RCC 7860 (cell line): ENCODE measurements at regions not wholly inside any gene's neighbourhood (a gene's known extent, or its start where the extent isn't known, plus 50 kb on each side); places are given as distances from the start of the nearest gene placed in this dataset.

Experiments used
- DNase-seq: peaks from one replicate; pipeline ENCODE4 v3.0.0-alpha.2; 2015; ENCODE audit warnings: low spot score
- FAIRE-seq: peaks from 2 replicates; lab custom pipeline; 2012; peaks lifted over from hg19 to GRCh38; lab: Jason Lieb, UNC

DNA sequence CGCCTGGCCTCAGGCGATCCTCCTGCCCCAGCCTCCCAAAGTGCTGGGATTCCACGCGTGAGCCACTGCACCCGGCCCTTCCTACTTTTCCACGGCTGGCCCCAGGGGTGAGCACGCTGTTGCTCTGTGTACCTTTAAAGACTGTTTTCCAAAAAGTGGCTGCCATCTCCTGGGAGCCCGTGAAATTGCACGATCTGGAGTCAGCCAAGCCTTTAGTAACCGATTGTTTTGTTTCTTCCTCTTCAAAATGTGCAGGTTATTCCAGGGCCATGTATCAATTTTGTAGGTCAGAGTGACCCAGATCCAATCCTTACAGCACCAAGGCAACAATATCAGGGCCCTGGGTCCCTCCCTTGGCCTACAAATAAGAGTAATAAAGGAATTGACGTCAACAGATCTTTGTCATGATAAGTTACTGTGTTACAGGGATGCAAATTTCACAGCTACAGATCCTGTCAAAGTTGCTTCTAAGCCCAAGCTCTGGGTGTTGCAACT, 135.6 kb upstream of the ZNF236 start:
- FAIRE-seq (no peak), DNase-seq (peak; percentile 35)

DNA sequence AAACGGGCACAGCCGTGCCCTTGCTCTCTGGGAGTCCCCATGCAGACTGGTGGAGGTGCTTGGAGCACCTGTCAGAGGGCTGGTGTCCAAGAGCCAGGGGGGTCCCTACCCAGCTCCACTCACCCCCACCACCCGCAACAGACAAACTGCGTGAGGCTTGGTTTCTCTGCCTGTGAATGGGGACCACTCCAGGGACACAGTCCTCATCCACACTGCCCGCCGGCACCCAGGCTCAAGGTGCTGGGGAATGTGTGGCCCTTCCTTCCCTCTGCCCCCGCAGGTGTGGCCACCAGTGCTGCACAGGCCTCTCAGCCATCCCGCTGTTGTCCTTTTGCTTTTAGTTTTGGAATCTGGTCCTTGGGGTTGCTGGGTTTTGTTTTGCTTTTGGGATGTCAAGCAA, 136.5 kb upstream of the ZNF236 start:
- no peak for FAIRE-seq
- no peak for DNase-seq

DNA sequence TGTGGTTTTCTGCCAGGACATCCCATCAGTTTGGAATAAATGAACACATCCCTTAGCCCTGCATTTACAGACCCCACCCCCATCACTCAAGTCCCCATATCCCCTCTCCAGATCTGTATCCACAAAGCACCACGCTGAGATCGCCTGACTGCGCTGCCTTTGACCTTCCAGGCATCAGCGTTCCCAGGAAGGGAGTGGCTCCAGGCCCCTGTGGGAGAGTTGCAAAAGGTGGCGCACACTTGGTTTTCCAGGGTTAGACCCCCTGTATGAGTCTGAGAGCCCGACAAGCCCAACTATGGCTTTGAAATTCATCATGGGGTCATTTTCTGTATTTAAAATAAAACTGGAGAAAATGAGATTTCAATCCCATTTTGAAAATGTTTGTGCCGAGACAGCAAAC, 137.0 kb upstream of the ZNF236 start:
- no peak for FAIRE-seq
- no peak for DNase-seq

DNA sequence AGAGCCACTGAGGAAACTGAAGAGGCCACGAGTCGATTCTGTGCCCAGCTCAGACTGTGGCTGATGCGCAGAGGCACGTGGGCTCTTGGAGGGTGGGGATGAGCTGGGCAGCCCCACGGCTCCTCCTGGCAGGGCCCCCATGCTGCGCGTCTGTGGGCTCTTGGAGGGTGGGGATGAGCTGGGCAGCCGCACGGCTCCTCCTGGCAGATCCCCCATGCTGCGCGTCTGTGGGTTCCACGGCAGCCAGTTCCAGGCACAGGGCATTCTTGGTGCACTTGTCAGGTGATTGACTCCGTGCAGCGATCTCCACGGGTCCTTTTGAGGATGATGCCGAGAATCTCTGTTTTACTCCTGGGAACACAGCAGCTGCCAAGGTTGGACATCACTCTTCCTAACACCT, 138.1 kb upstream of the ZNF236 start:
- DNase-seq (no peak), FAIRE-seq (no peak)

DNA sequence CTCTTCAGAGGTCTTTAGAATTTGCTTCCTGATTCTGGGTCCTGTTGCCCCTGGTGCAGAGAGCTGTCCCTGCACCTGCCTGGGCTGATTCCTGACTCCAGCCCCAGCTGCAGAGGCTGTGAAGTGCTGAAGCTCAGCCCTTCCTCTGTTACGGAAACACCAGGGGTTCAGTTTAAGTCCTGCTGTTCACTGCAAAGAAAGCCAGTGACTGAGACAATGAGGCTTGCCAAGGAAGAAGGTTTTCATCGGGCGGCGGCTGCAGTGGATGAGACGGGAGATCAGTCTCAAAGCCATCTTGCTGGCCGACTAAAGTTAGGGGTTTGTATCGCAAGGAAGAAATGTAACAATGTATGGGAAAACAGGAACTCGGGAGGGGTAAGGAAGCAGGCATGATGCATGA, 142.4 kb upstream of the ZNF236 start:
- no peak for FAIRE-seq
- no peak for DNase-seq

DNA sequence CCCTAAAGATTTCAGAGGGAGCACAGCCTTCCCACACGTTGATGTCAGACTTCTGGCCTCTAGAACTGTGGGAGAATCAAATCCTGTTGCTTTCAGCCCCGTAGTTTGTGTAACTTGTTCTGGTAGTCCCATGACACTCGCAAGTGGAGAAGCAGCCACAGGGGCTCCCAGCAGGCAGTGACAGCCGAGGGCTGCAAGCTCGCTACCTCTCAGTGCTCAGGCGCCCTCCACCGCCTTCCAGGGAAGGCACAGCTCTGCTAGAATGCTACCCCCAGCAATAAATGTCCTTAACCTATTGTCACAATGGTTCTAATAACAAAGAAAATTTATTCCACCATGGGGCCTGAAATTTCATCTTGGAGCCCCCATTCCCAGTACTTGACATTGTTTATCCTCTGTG, 143.1 kb upstream of the ZNF236 start:
- FAIRE-seq (no peak), DNase-seq (no peak)

DNA sequence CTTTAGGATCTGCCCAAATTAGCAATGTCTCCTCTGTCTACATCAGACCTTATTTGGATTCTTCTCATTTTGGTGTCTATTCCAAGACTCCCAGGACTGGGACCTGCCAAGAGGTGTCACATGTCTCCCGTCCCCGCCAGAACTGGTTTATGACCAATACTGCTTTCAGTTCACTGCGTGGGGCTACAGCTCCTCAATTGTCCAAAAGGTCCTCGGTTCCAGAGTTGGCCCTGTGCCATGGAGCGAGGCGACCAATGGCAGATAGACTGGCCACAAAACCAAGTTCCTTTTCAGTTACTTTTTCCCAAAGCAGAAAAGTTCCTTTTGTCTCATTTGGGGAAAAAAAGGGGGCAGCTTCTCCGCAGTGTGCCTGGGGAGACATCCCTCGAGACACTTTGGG, 144.1 kb upstream of the ZNF236 start:
- no peak for FAIRE-seq

DNA sequence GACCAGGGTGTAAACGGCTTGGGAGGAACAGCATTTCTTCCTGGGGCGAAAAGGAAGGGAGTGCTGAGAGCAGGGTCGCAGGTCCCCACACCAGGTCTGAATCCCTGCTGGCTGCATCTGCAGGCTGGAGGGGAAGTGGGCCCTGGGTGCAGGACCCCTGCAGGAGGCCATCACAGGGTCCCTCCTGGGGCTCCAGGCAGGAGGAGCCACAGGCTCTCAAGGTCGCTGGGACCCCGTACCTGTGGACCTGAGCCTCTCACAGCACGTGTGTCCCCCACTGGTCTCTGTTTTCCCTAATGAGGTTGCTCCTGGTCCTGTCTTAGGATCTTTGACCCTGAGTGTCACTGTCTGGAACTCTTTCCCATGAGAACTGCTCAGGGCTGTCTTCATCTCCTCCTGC, 147.8 kb upstream of the ZNF236 start:
- DNase-seq (no peak), FAIRE-seq (no peak)

More for the DNA sequence above, 144.1 kb upstream of the ZNF236 start:
- DNase-seq = no peak

DNA sequence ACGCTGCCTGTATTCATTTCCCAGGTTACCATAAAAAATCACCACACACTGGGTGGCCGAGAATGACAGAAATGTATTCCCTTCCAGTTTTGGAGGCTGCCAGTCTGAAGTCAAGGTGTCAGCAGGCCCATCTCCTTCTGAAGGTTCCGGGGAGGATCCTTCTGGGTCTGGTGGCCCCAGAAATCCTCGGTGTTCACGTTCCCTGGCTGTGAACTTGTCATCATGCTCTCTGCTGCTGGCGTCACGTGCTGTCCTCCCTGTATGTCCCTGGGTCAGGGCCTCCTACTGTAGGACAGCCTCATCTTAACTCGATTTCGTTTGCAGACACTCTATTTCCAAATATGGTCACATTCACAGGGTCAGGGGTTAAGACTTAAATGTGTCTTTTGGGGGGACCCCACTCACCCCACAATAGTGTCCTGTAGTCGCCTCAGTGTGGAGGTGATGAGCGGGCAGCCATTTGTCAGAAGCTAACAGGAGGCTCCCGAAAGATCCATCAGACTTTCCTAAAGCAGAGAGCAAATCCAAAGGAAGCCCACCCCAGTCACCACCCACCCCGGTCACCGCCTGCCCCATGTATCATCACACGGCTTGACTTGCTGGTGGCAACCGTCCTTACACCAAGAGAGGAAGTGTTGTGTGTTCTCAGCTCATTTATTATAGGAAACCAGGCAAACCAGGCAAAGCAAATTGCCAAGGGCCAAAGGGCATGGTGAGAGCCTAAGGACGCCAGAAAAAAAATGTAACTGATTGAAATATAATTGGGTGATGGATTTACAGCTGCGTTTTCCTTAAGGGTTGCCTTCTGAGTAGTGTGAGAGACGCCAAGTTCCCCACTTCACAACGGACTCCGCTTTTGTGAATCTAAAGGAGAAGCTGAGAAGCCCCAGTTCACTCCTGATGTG, 148.8 kb upstream of the ZNF236 start:
- DNase-seq = no peak
- no peak for FAIRE-seq

DNA sequence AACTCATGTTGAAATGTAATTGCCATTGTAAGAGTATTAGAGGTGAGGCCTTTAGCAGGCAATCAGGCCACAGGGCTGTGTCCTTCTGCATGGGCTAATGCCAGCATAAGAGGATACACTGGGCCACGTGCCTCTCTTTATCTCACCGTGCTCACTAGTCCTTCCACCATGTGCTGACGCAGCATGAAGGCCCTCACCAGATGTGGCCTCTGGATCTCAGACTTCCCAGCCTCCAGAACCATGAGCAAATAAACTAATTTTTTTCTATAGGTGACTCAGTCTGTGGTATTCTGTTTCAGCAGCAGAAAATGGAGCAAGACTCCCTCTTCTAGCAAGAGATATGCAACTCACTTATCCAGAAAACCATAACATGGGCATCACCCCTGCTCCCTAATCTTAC, 149.7 kb upstream of the ZNF236 start:
- FAIRE-seq (no peak), DNase-seq (no peak)

DNA sequence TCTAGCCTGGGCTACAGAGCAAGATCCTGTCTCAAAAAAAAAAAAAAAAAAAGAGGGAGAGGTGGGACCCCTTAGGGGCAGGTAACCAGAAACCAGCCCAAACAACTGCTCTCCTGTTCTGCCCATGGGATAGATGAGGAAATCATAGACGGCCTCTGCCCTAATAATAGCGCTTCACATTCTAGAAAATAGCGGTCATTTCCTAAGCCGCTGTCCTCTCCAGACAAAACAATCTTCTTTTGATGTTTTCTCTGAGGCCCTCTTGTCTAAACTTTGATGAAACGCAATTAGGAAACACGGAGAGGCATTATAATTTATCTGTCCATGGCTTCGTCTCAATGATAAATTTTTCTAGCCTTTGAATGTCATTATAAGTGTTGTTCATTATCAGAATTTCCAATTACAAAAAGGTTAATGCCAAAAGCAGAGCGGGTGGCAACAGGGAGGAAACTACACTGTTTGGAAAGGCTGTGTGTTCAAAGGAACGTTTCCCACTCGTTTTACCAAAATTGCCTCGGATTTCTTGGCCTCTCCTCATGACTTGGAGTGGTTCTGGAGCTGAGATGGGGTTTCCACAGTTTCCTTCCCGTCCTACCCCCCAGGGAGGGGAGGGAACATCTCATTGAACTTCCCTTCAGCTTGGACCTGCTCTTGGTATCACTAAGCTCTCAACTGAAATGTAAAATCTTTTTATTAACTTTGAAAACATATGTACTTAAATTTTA, 151.6 kb upstream of the ZNF236 start:
- no peak for FAIRE-seq

DNA sequence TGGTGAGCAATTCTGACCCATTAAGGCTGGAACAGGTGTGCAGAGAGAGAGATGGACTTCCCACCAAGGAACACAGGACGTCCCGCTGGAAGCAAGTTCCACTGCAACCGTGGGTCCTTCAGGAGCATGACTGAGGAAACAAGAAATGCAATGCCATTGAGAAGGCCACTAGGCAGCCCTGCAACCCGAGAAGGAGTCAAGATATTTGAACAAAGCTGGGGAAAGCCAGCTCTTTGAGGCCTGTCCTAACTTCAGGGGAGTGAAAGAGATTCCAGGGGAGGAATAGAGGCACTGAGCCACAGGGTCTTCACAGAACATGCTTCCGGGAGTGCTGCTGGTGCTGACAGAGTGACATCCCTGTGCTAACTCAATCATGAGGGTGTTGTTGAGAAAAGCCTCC, 153.8 kb upstream of the ZNF236 start:
- FAIRE-seq = no peak

More for the DNA sequence above, 151.6 kb upstream of the ZNF236 start:
- no peak for DNase-seq

DNA sequence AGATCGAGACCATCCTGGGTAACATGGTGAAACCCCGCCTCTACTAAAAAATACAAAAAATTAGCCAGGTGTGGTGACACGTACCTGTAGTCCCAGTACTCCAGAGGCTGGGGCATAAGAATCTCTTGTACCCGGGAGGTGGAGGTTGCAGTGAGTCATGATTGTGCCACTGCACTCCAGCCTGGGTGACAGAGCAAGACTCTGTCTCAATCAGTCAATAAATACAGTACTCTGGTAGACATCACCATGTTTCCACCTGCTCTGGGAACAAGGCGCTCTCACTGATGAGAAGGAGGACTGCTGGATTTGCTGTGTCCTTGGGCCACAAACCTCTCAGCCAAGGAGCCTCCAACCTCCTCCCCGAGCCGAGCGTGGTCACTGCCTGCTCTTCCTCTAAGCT, 154.2 kb upstream of the ZNF236 start:
- DNase-seq = no peak
- no peak for FAIRE-seq

More for the DNA sequence above, 153.8 kb upstream of the ZNF236 start:
- DNase-seq = no peak

DNA sequence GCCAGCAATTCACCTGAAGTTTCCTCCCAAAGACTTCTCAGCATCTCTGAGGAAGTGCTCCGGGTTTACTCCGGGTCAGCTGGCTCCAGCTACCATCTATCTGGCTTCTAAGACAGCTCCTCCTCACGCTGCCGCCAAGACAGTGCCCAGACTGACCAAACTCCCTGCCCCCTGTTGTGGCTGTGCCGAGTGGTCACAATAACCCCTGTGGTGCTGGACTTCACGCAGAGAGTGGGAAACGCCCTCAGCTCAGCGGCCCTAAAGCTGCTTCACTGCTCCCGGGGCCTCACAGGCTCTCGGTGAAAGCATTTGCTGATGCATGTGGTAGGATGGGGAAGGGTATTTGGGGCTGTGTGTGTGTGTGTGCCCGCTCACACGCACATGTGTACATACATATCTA, 154.8 kb upstream of the ZNF236 start:
- FAIRE-seq (no peak), DNase-seq (no peak)

DNA sequence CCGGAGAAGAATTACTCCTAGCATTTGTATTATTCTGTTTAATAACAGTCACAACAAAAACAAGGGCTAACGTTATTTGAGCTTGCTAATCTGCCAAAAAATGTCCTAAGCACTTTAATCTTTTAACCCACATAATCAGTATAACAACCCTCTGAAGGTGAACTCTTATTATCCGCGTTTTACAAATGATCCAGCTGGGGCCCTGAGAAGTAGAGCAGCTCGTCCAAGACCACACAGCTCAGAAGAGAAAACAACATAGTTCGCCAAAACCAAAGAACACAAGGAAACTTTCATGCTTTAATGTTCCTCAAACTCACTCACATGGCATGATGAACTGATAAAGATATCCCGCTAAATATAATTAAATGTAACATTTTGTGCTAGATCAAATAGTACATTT, 159.7 kb upstream of the ZNF236 start:
- no peak for FAIRE-seq
- no peak for DNase-seq

DNA sequence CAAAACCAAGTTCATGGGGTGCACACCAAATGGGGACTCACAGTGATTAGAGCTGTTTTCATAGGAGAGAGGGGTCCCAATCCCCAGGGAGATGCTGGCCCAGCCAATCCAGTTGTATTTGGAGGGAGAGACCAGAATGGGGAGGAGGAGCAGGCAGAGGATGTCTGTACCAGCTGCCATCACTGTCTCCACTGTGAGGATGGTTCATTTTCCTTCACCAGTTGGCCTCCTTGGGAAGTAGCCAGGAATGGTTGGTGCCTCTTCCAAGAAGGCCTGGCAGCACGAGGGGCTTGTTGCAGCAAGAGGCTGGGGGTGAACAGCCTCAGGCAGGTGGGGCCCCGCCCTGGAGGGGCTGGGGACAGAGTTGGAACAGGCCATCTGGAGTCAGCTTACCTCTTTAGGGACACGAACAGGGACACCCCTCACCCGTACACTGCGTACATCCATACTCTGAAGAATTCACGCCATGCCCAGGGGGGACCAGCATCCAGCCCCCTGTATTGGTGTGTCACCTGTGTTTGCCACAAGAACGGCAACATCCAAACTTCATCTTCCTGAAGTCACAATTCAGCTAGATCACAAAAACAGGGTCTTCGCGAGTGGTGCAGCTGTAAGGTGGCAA, 161.7 kb upstream of the ZNF236 start:
- FAIRE-seq = no peak
- DNase-seq = no peak

DNA sequence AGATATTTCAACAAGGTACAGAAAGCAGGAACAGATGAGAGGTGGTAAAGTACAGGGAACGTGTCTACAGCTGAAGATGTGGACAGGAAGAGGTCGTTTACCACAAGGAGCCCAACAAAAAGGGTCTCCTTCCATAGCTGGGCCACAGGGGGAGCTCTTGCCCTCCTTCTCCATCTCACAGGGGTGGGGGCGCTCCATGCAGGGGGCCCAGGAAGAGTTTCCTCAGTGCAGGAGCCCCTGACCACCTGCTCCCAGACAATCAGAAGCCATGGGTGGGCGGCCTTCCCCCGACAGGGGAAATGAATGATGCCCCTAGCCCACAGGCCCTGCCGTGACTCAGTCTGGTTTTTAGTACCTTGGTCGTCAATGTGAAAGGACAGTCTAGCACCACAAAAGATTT, 163.6 kb upstream of the ZNF516 start:
- DNase-seq = no peak
- no peak for FAIRE-seq

DNA sequence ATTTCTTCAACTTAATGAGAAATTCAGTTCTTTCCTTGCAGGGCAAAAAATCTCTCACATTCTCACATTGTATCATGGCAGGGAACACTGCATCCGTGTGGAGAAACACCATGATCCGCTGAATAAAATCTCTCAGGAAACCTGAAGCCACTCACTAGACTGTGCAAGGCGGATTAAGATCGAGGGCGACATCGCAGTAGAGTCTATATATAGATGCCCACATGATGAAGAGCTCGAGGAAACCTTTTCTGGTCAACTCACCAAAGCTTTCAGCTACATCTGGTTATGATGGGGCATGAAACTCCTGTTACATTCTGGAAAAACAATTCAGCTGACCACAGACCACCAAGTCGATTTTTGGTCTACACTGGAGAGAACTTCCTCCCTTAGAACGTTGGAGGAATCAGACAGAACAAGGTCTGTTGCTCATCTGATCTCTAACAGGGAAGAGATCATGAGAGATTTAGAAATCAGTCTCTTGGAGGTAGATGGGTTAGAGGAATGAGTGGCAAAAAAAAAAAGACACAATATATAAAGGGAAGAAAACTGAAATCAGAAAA, 162.9 kb upstream of the ZNF516 start:
- FAIRE-seq = no peak
- DNase-seq = no peak

DNA sequence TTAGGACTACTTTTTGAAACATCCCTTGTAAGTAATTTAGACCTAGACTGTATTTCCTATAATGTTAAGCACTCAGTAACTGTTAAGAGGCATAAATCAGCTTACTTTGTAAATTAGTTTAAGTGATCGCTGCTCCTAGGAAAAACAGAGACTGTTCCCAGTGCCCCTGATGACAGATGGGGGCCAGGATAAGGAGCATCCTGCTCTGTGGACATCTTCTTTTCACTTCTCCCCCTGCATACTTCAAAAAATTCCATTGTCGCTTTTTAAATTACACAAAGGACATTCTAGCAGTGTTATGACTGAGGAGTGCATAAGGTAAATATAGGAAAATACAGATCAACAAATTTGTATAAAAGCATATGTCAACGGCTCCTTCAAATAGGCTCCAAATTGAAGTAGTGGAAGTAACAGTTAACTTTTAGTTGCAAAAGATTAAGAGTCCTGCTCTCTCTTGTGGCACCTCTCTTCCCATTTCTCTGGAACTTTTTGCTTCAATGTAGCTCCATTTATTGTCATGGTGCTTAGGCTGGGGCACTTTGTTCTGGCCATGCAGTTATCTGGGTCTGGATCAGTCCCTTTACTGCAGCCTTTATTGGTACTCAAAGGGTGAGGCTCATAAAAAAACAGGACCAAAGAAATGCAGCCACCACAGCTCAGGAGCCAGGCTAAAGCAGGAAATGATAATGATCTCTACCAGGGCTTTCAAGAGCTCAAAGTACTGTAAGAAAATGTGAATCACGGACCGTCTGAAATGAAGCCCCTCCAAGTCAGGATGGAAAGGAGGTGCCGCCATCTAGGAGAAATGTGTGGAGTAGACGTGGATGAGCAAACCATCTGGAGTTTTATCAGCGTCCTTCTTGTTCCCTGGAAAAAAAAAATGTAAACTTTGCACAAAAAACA, 162.1 kb upstream of the ZNF516 start:
- DNase-seq (no peak), FAIRE-seq (no peak)

DNA sequence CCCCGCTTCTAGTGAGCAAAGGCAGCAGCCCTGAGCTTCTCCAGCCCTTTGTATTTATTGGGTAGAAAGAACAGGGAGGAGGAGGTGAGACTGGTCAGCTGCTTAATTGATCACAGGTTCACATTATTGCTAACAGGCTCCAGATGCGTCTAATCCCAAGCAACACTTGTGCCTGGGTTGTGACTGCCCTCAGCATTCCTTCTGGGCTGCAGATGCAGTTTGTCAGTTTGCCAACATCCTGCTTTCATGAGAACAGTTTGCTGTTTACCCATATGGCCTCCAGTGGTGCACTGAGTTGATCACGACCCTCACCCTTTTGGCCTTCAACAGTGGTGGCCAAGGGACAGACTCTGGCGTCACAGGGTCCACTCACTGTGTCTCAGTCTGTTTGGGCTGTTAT, 159.5 kb upstream of the ZNF516 start:
- DNase-seq (no peak), FAIRE-seq (no peak)
